ENCODE measurements at regions not wholly inside any gene's neighbourhood (a gene's known extent, or its start where the extent isn't known, plus 50 kb on each side); places are given as distances from the start of the nearest gene placed in this dataset.

DNA sequence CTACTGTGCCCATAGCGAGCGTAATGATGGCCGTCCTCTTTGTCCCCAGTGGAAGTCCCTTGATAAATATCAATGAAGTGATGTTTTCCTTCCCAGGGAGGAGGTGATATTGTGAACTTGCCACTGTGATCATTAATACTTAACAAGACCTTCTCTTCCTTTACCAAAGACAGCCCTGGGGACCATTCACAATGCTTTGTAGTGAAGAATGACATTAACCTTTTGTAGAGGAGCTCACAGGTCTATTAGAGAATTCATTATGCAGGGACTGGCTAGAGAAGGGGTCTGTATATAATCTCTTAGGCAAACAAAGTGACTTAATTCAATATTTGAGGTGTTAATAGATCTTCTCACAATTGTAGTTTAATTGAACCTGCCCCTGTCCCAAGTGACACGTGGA, 452.9 kb upstream of the DMAC1 start:
- no peak for TF ChIP-seq POLR2AphosphoS5 (IDR thresholded peaks at IDR 0.05; ENCODE audit: low read depth, low read length)
- TF ChIP-seq, protein P1, sequence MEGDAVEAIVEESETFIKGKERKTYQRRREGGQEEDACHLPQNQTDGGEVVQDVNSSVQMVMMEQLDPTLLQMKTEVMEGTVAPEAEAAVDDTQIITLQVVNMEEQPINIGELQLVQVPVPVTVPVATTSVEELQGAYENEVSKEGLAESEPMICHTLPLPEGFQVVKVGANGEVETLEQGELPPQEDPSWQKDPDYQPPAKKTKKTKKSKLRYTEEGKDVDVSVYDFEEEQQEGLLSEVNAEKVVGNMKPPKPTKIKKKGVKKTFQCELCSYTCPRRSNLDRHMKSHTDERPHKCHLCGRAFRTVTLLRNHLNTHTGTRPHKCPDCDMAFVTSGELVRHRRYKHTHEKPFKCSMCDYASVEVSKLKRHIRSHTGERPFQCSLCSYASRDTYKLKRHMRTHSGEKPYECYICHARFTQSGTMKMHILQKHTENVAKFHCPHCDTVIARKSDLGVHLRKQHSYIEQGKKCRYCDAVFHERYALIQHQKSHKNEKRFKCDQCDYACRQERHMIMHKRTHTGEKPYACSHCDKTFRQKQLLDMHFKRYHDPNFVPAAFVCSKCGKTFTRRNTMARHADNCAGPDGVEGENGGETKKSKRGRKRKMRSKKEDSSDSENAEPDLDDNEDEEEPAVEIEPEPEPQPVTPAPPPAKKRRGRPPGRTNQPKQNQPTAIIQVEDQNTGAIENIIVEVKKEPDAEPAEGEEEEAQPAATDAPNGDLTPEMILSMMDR (IDR thresholded peaks at IDR 0.05) = no peak

Data from Panc1 (cell line).